K562 (cell line): ENCODE measurements at regions not wholly inside any gene's neighbourhood (a gene's known extent, or its start where the extent isn't known, plus 50 kb on each side); places are given as distances from the start of the nearest gene placed in this dataset.
A peak's percentile ranks its signal among the peaks of the same experiment; 100 is the strongest.

ENCODE experiments used
- CTCFL ChIP-seq: IDR thresholded peaks from 2 replicates; pipeline ENCODE4 v1.6.1; 2011; ENCODE audit warnings: borderline replicate concordance, low read depth, mild to moderate bottlenecking, moderate library complexity, low read length; ENCODE audit not compliant: insufficient read depth, poor library complexity, severe bottlenecking
- ETS2 ChIP-seq: IDR thresholded peaks from 2 replicates; pipeline ENCODE4 v1.6.1; 2016; ENCODE audit warnings: borderline replicate concordance, missing genetic modification characterization, mild to moderate bottlenecking, moderate library complexity, missing compliant biosample characterization; ENCODE audit not compliant: poor library complexity, severe bottlenecking
- EWSR1 ChIP-seq: fragments of 450-650 bp; IDR thresholded peaks from 2 replicates; pipeline ENCODE4 v1.6.1; 2018; ENCODE audit warnings: borderline replicate concordance, mild to moderate bottlenecking, low read depth, moderate library complexity; ENCODE audit not compliant: partially characterized antibody
- FOSL1 ChIP-seq: fragments of 200-800 bp; sonication (Bioruptor generic); conservative IDR thresholded peaks from 2 replicates; pipeline ENCODE4 v1.6.1; 2016; ENCODE audit warnings: missing genetic modification characterization, missing compliant biosample characterization
- HMGN3 ChIP-seq: IDR thresholded peaks from 2 replicates; pipeline ENCODE4 v1.6.1; 2011; ENCODE audit warnings: borderline replicate concordance, low read depth, mild to moderate bottlenecking, mixed read lengths, low read length; ENCODE audit not compliant: insufficient read length; ENCODE audit errors: extremely low read depth
- JUND ChIP-seq, 2 experiments: IDR thresholded peaks; 2 replicates in 1 of 2; 3 replicates in 1 of 2; pipeline ENCODE4 v1.6.1; 2011; ENCODE audit warnings: borderline replicate concordance in 2 of 2, low read depth in 2 of 2, low read length in 2 of 2, improper control_type of control experiment in 1 of 2, missing biosample characterization in 1 of 2, missing genetic modification characterization in 1 of 2, missing genetic modification reagents in 1 of 2
- MTA2 ChIP-seq: fragments of 450-650 bp; IDR thresholded peaks from 2 replicates; pipeline ENCODE4 v1.6.1; 2016; ENCODE audit warnings: low read depth
- MTF1 ChIP-seq: fragments of 250-450 bp; sonication (Bioruptor Pico); IDR thresholded peaks from 2 replicates; pipeline ENCODE4 v1.9.0; 2021; ENCODE audit warnings: moderate library complexity, mild to moderate bottlenecking, inconsistent platforms, borderline replicate concordance
- NCOA2 ChIP-seq, 2 experiments: fragments of 450-650 bp; IDR thresholded peaks; 2 replicates each; pipeline ENCODE4 v1.6.1; 2018; ENCODE audit warnings: mild to moderate bottlenecking in 2 of 2, moderate library complexity in 1 of 2; ENCODE audit not compliant: partially characterized antibody in 2 of 2
- NR2C1 ChIP-seq, 2 experiments: fragments of 450-650 bp; IDR thresholded peaks; 2 replicates each; pipeline ENCODE4 v1.6.1; 2017; ENCODE audit warnings: mild to moderate bottlenecking in 2 of 2, antibody characterized with exemption in 1 of 2, inconsistent platforms in 1 of 2, missing compliant biosample characterization in 1 of 2, missing genetic modification characterization in 1 of 2
- YBX1 ChIP-seq: fragments of 450-650 bp; IDR thresholded peaks from 2 replicates; pipeline ENCODE4 v1.7.1; 2016; ENCODE audit warnings: mild to moderate bottlenecking
- ZBED1 ChIP-seq: IDR thresholded peaks from 2 replicates; pipeline ENCODE4 v1.6.1; 2014
- ZNF197 ChIP-seq: fragments of 200-800 bp; sonication (Bioruptor generic); IDR thresholded peaks from 2 replicates; pipeline ENCODE4 v1.6.1; 2016; ENCODE audit warnings: low read depth, missing genetic modification characterization, missing compliant biosample characterization
- ZNF449 ChIP-seq: fragments of 250-450 bp; sonication (Bioruptor Pico); IDR thresholded peaks from 2 replicates; pipeline ENCODE4 v1.8.0; 2022; ENCODE audit warnings: moderate library complexity, mild to moderate bottlenecking, inconsistent platforms

- TF ChIP-seq CTCFL (no peak), ZBED1 (no peak), NCOA2 (IDR thresholded peaks at IDR 0.05; ENCODE audit: partially characterized antibody in 2 of 2) (no peak), HMGN3 (no peak), NR2C1 (IDR thresholded peaks at IDR 0.05) (no peak), NR2C1 (tag; IDR thresholded peaks at IDR 0.05) (peak; percentile 22; the same call in 1 of the 2 replicates), MTA2 (no peak), EWSR1 (no peak), YBX1 (no peak), ZNF449 (CRISPR knock-in tag) (no peak), JUND (IDR thresholded peaks at IDR 0.05; ENCODE audit: borderline replicate concordance, low read depth, low read length) (peak; percentile 44; the same call in 1 of the 2 replicates), JUND (tag; IDR thresholded peaks at IDR 0.05; ENCODE audit: borderline replicate concordance, low read depth, low read length) (no peak), FOSL1 (tag) (peak; percentile 59), ETS2 (tag) (no peak), MTF1 (CRISPR knock-in tag) (no peak), ZNF197 (CRISPR knock-in tag) (peak; percentile 24; the same call in 1 of the 2 replicates)
Measured at GRCh38 chr2:111659361-111660333, 224.3 kb downstream of the ANAPC1 start (continued).
